Mesodermal cell (in vitro differentiated cells): ENCODE measurements at regions not wholly inside any gene's neighbourhood (a gene's known extent, or its start where the extent isn't known, plus 50 kb on each side); places are given as distances from the start of the nearest gene placed in this dataset.
"Not testable (repeated sequence)": the region's sequence is repeated elsewhere in the genome, so short reads cannot be mapped to it uniquely, and the experiment has no call there.

Experiments
- H3K27ac ChIP-seq: 2 replicates; pipeline ENCODE4 v1.7.0; 2013; ENCODE audit warnings: mild to moderate bottlenecking, low read depth, low read length, moderate library complexity; ENCODE audit not compliant: severe bottlenecking
- H3K36me3 ChIP-seq: 2 replicates; pipeline ENCODE4 v1.7.1; 2013; ENCODE audit warnings: mild to moderate bottlenecking, low read length, moderate library complexity; ENCODE audit not compliant: control insufficient read depth, insufficient read depth
- H3K4me1 ChIP-seq: one replicate; pipeline ENCODE4 v1.7.1; 2013; ENCODE audit warnings: mild to moderate bottlenecking, low read length; ENCODE audit not compliant: insufficient read depth, control insufficient read depth, poor library complexity, severe bottlenecking
- H3K4me3 ChIP-seq: 2 replicates; pipeline ENCODE4 v1.7.0; 2013; ENCODE audit warnings: low read length, control low read depth, mild to moderate bottlenecking; ENCODE audit not compliant: insufficient read depth, poor library complexity, severe bottlenecking; ENCODE audit errors: extremely low read depth
- H3K9me3 ChIP-seq: 2 replicates; pipeline ENCODE4 v1.7.1; 2013; ENCODE audit warnings: mild to moderate bottlenecking, low read length, moderate library complexity; ENCODE audit not compliant: control insufficient read depth
- WGBS, 2 experiments: methylation state at CpG; one replicate each; pipeline ENCODE4 v1.1.5; 2013; ENCODE audit warnings: missing lambda C conversion rate in 2 of 2; ENCODE audit not compliant: insufficient coverage in 2 of 2; 5-methylcytosine and 5-hydroxymethylcytosine counted together

DNA sequence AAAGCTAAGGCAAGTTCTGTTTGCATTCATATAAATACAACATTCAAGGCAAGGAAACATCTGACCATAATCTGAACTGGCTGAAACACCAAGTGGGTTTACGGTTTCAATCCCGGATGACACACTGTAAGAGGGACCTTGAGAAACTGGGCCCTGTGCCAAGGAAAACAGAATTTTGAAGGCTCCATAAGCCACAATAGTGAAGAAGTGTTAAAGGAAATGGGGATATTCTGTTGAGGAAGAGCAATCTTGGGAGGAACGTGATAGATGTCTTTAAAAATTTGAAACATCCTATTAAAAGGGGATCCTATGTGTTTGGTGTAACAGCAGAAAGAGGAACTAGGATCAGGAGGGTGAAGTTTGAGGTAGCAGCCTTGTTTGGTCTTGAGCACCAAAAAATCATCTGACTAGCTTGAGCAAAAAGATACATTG is 82.4 kb upstream of the TAB2 start:
- WGBS, 2 experiments, result 82 to 92% methylated on average over 3 of the region's 3 CpGs
- no peak overlapping the region for H3K27ac ChIP-seq
- H3K4me3 ChIP-seq, result no peak overlapping the region
- H3K4me1 ChIP-seq, result peaks cover 31% of the 10 kb centered on the region
- no peaks in the 10 kb centered on the region for H3K36me3 ChIP-seq
- H3K9me3 ChIP-seq, result peaks cover 5% of the 10 kb centered on the region

DNA sequence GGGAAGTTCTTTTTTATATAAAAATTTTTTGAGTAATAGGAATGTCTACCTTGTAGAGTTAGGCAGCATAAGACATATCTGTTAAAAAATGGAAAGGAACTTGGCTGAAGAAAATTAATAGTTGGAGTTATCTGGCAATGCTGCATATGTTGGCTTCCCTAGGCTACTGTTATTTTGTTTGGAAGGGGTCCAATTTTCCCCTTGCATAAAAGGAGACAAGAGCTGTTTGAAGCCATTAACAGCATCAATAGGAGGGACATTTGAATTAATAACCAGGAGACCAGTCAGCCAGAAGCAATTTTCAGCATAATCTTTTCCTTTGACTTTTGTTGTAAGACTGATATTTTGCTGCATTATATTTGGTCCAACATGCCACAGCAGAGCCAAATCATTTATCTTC is 80.9 kb upstream of the TAB2 start:
- Histone ChIP-seq H3K4me1 (peaks cover 30% of the 10 kb centered on the region), H3K27ac (no peak overlapping the region), H3K36me3 (no peaks in the 10 kb centered on the region), H3K4me3 (no peak overlapping the region), H3K9me3 (peaks cover 5% of the 10 kb centered on the region)

- 88 to 91% methylated on average over 6 of the region's 6 CpGs for WGBS, 2 experiments
- no peaks in the 10 kb centered on the region for H3K36me3 ChIP-seq
- peaks cover 5% of the 10 kb centered on the region for H3K9me3 ChIP-seq
Observed at GRCh38 chr6:149237464-149237863, 80.0 kb upstream of the TAB2 start.

DNA sequence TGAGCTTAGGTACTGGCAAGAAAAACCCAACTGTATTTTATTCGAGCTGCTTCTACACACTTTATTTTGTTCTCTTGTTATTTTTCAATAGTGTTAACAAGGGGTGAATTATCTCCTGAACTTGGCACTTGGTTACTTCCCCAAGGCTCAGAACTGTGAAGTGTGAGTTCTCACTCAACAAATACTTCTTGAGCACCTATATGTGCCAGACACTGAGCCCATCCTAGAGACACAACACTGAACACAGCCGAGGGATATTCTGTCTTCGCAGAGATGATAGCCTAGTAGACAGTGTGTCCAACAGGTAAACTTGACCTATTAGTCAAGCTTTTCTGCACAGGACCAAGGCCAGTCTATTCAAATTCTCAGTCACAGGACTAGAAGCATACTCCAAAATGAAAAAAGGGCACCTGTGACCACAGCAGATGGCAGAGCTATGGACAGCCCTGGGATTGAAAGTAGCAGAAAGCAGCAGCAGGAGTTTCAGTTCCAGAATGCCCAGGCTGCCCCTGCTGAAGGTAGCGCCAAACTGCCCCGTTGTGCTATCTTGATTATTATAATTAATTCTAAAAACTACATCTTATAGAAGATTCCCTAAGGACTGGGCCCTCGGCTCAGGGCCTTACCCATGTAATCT is 77.8 kb upstream of the TAB2 start:
- H3K27ac ChIP-seq, result no peak overlapping the region
- 94 to 100% methylated on average over 3 of the region's 6 CpGs for WGBS, 2 experiments
- no peak overlapping the region for H3K4me3 ChIP-seq
- H3K4me1 ChIP-seq, result peaks cover 11% of the 10 kb centered on the region
- no peaks in the 10 kb centered on the region for H3K36me3 ChIP-seq
- peaks cover 5% of the 10 kb centered on the region for H3K9me3 ChIP-seq

More at GRCh38 chr6:149237464-149237863, 80.0 kb upstream of the TAB2 start:
- peaks cover 24% of the 10 kb centered on the region for H3K4me1 ChIP-seq
- no peak overlapping the region for H3K27ac ChIP-seq
- H3K4me3 ChIP-seq, result no peak overlapping the region

DNA sequence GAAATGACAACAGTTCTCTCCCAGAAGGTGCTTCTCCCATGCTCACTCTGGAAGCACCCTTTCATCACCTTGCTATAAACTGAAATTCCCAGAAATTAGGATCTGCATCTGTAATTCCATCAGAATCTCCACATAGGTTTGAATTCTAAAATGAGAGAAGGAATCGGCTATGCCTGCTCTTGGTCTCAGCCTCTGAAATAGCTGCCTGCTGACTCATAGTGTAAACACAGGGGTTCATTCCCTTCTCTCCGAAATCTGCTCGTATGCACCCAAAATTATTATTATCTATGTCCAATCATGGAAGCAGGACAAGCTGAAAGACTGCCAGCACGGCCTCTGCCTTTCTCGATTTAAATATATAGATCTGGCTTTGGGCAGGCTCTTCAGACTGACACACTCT is 74.6 kb upstream of the TAB2 start:
- Histone ChIP-seq H3K27ac (no peak overlapping the region), H3K36me3 (no peaks in the 10 kb centered on the region), H3K4me1 (peaks cover 8% of the 10 kb centered on the region), H3K9me3 (peaks cover 5% of the 10 kb centered on the region), H3K4me3 (no peak overlapping the region)
- 100% methylated on average over 1 of the region's 5 CpGs for WGBS, 2 experiments

DNA sequence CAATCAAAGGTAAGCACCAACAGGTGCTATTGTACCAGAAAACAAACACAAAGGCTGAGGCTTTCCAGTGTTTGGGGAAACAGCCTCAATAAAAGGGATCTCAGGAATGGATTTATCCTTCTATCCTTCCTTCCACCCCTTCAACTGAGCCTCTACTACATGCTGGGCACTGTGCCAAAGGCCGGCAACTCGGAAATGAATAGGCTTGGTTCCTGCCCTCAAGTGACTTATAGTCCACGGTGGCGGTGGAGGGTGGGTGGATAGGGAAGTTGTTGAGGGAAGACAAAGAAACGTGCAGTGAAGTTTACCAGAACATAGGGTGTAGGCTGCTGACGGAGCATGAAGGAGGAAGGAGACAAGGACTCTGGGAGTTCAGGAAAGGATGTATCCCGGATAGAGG is 73.4 kb upstream of the TAB2 start:
- H3K4me1 ChIP-seq, result peaks cover 10% of the 10 kb centered on the region
- H3K9me3 ChIP-seq, result peaks cover 5% of the 10 kb centered on the region
- WGBS, 2 experiments, result 93 to 96% methylated on average over 5 to 7 of the region's 7 CpGs
- H3K36me3 ChIP-seq, result no peaks in the 10 kb centered on the region
- H3K27ac ChIP-seq, result no peak overlapping the region
- no peak overlapping the region for H3K4me3 ChIP-seq

DNA sequence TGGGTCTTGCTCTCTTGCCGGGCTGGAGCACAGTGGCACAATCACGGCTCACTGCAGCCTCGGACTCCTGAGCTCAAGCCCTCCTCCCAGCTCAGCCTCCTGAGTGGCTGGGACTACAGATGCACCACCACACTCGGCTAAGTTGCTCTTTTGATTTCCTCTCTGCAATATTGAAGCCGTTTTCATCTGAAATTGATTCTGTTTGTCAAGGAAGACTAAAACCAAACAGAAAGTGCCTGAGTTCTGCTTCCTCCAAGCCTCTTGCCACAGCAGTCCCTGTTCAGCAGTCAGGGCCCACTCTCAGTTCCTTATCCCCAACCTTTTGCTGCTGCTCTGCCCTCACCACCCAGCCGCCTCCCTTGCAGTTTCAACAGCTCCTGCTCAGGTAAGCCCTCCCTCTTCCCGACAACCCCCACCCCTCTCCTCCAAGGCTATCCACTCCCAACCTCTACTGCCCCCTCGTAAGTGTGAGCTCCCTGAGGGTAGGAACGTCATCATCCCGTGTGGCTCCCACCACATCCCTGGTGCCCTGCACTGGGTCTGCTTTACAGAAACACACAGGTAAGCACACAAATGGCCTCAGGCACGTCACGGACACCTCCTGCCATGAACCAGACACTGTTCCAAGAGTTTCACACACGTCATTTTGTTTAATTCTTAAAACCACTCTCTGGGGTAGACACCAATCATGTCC is 70.7 kb upstream of the TAB2 start:
- 87 to 88% methylated on average over 10 to 11 of the region's 13 CpGs for WGBS, 2 experiments
- H3K9me3 ChIP-seq, result no peaks in the 10 kb centered on the region
- no peak overlapping the region for H3K4me3 ChIP-seq
- H3K36me3 ChIP-seq, result no peaks in the 10 kb centered on the region
- peaks cover 12% of the 10 kb centered on the region for H3K4me1 ChIP-seq
- no peak overlapping the region for H3K27ac ChIP-seq

DNA sequence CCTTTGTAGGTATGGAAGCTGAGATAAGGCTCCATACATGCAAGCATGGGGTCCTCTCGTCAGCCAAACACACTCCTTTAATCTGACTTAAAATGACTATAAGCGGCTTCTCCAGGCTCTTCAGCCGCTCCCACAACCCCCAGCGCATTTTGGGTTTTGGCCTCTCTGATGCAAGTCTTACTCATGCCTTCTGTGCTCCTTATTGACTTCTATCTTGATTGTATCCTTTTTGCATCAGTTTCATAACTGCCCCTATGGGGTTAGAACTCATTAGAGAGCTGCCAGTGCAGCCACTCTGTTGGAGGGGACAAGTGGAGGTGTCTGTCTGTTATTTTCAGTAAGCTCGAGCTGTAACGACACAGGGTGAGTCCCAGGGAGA is 70.1 kb upstream of the TAB2 start:
- Histone ChIP-seq H3K36me3 (no peaks in the 10 kb centered on the region), H3K4me1 (peaks cover 11% of the 10 kb centered on the region), H3K27ac (no peak overlapping the region), H3K4me3 (no peak overlapping the region), H3K9me3 (no peaks in the 10 kb centered on the region)
- WGBS, 2 experiments, result 93 to 98% methylated on average over 6 of the region's 6 CpGs

DNA sequence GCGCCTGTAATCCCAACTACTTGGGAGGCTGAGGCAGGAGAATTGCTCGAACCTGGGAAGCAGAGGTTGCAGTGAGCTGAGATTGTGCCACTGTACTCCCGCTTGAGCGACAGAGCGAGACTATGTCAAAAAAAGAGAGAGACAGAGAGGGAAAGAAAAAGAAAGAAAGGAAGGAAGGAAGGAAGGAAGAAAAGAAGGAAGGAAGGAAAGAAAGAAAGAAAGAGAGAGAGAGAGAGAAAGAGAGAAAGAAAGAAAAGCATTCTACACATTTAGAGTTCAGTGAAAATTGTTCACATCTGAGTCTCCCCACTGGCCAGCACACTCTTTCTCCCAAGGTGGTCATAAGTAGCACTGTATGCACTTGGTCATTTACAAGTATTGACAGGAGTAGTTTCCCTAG is 69.2 kb upstream of the TAB2 start:
- H3K4me1 ChIP-seq, H3K9me3 ChIP-seq, H3K4me3 ChIP-seq, H3K36me3 ChIP-seq, H3K27ac ChIP-seq: not testable (repeated sequence)
- WGBS, 2 experiments, result 91 to 100% methylated on average over 5 of the region's 5 CpGs

GRCh38 chr6:149248693-149249369 is 68.7 kb upstream of the TAB2 start:
- no peaks in the 10 kb centered on the region for H3K9me3 ChIP-seq
- no peak overlapping the region for H3K27ac ChIP-seq
- peaks cover 4% of the 10 kb centered on the region for H3K4me1 ChIP-seq
- WGBS, 2 experiments, result 58 to 71% methylated on average over 3 to 4 of the region's 4 CpGs
- H3K36me3 ChIP-seq, result no peaks in the 10 kb centered on the region
- H3K4me3 ChIP-seq, result no peak overlapping the region
